HepG2 (cell line): ENCODE measurements at regions not wholly inside any gene's neighbourhood (a gene's known extent, or its start where the extent isn't known, plus 50 kb on each side); places are given as distances from the start of the nearest gene placed in this dataset.

Source experiments
- ATAC-seq: fragments of 200-7000 bp; cut with Tn5 transposase; 3 replicates; pipeline ENCODE4 v1.9.1; 2020; ENCODE audit warnings: mild to moderate bottlenecking, moderate library complexity
- BruUV-seq: library from RNA; stranded (reverse); fragments of 400-500 nt; replicated peaks from 2 replicates; lab custom pipeline; 2021; lab: Mats Ljungman, UMichigan
- CTCF ChIA-PET: fragments of 300-600 bp; formaldehyde crosslinking; extraction: SDS; loops from one replicate; lab custom pipeline; 2021; ENCODE audit warnings: low total read pairs, inconsistent platforms, low intra/inter-chr PET ratio; lab: Yijun Ruan, JAX
- POLR2A ChIA-PET: fragments of 350-600 bp; sonication (Branson Sonifier 250); formaldehyde crosslinking; loops from one replicate; lab custom pipeline; 2020; ENCODE audit warnings: antibody characterized with exemption, inconsistent platforms; lab: Yijun Ruan, JAX
- DNase-seq: peaks from one replicate; pipeline ENCODE4 v3.0.0-alpha.2; 2015; ENCODE audit warnings: low spot score
- FAIRE-seq: peaks from 3 replicates; lab custom pipeline; 2011; peaks lifted over from hg19 to GRCh38; lab: Jason Lieb, UNC
- H2AFZ ChIP-seq: one replicate; pipeline ENCODE4 v1.6.1; 2011; ENCODE audit warnings: low read length, inconsistent platforms
- H3K27ac ChIP-seq: fragments of 300-600 bp; 3 replicates; pipeline ENCODE4 v1.8.0; 2011; ENCODE audit warnings: mixed run types, mild to moderate bottlenecking, mixed read lengths, low read length, inconsistent platforms; ENCODE audit not compliant: insufficient read depth; ENCODE audit errors: extremely low read length
- H3K27me3 ChIP-seq, 2 experiments: fragments of 200-600 bp in 1 of 2; 2 replicates in 1 of 2; 3 replicates in 1 of 2; pipeline versions ENCODE4 v1.6.0 to v1.8.0; 2011; ENCODE audit warnings: low read length in 2 of 2, mild to moderate bottlenecking in 2 of 2, moderate library complexity in 2 of 2, inconsistent platforms in 1 of 2; ENCODE audit not compliant: insufficient read depth in 2 of 2, control insufficient read depth in 1 of 2
- H3K36me3 ChIP-seq, 2 experiments: fragments of 200-600 bp in 1 of 2; replicated peaks in 1 of 2; 2 replicates in 1 of 2; 3 replicates in 1 of 2; pipeline versions ENCODE4 v1.5.1 to v1.8.0; 2011; ENCODE audit warnings: low read length in 2 of 2, inconsistent platforms in 1 of 2; ENCODE audit not compliant: insufficient read depth in 2 of 2, control insufficient read depth in 1 of 2
- H3K4me1 ChIP-seq: 2 replicates; pipeline ENCODE4 v1.5.1; 2012; ENCODE audit warnings: low read length, inconsistent platforms; ENCODE audit not compliant: insufficient read depth
- H3K4me2 ChIP-seq: 2 replicates; pipeline ENCODE4 v1.6.0; 2011; ENCODE audit warnings: low read depth, low read length, inconsistent platforms
- H3K4me3 ChIP-seq, 3 experiments: fragments of 200-600 bp in 1 of 3; sonication (generic), shearing (Covaris generic) in 1 of 3; replicated peaks in 1 of 3; 2 replicates each; pipeline ENCODE4 v1.5.1; 2011 to 2016; ENCODE audit warnings: low read length in 3 of 3, inconsistent platforms in 2 of 3, low read depth in 2 of 3, mild to moderate bottlenecking in 2 of 3, control low read depth in 1 of 3, mixed read lengths in 1 of 3; ENCODE audit not compliant: insufficient read depth in 1 of 3
- H3K79me2 ChIP-seq: one replicate; pipeline ENCODE4 v1.6.1; 2011; ENCODE audit warnings: low read length, inconsistent platforms; ENCODE audit not compliant: insufficient read depth
- H3K9ac ChIP-seq: 2 replicates; pipeline ENCODE4 v1.6.0; 2011; ENCODE audit warnings: mild to moderate bottlenecking, low read depth, low read length, inconsistent platforms; ENCODE audit not compliant: insufficient read depth
- H3K9me3 ChIP-seq: 2 replicates; pipeline ENCODE4 v1.5.1; 2012; ENCODE audit warnings: mild to moderate bottlenecking, low read length
- H4K20me1 ChIP-seq: 2 replicates; pipeline ENCODE4 v1.6.0; 2011; ENCODE audit warnings: inconsistent platforms, mild to moderate bottlenecking, low read length, moderate library complexity; ENCODE audit not compliant: insufficient read depth
- NFAT5 ChIP-seq: sonication (generic); formaldehyde crosslinking; IDR thresholded peaks from 2 replicates; pipeline ENCODE4 v1.4.0; 2020; ENCODE audit warnings: missing genetic modification reagents
- NFIC ChIP-seq: IDR thresholded peaks from 2 replicates; pipeline ENCODE4 v1.6.1; 2012; ENCODE audit warnings: mild to moderate bottlenecking, low read length, inconsistent platforms
- RBM39 ChIP-seq: fragments of 200-400 bp; formaldehyde crosslinking; IDR thresholded peaks from one replicate; pipeline ENCODE4 v1.6.1; 2018; ENCODE audit warnings: antibody characterized with exemption, mild to moderate bottlenecking, low read depth, low read length; ENCODE audit not compliant: poor library complexity, severe bottlenecking
- UBTF ChIP-seq: sonication (generic); formaldehyde crosslinking; IDR thresholded peaks from 2 replicates; pipeline ENCODE4 v1.4.0; 2020; ENCODE audit warnings: mild to moderate bottlenecking, missing genetic modification reagents
- WGBS: methylation state at CpG from one replicate; pipeline ENCODE4 v1.1.6; 2017; ENCODE audit warnings: low lambda C conversion rate; 5-methylcytosine and 5-hydroxymethylcytosine counted together
- in situ Hi-C: cut with HindIII; loops from 2 replicates; pipeline ENCODE4 v1.10.0; 2017; ENCODE audit warnings: low pct_unique_long_range_greater_than_20kb; ENCODE audit not compliant: extremely low pct_ligation_motif_present
- intact Hi-C: fragments of 100-400 bp; cut with micrococcal nuclease; formaldehyde crosslinking; loops from one replicate; pipeline ENCODE4 v1.10.0; 2022; ENCODE audit not compliant: unreplicated experiment
- TF ChIP-seq, protein P1 (sequence below): sonication (generic); formaldehyde crosslinking; IDR thresholded peaks from 2 replicates; pipeline ENCODE4 v1.5.1; 2020; ENCODE audit warnings: mild to moderate bottlenecking, missing genetic modification reagents, borderline replicate concordance

DNA sequence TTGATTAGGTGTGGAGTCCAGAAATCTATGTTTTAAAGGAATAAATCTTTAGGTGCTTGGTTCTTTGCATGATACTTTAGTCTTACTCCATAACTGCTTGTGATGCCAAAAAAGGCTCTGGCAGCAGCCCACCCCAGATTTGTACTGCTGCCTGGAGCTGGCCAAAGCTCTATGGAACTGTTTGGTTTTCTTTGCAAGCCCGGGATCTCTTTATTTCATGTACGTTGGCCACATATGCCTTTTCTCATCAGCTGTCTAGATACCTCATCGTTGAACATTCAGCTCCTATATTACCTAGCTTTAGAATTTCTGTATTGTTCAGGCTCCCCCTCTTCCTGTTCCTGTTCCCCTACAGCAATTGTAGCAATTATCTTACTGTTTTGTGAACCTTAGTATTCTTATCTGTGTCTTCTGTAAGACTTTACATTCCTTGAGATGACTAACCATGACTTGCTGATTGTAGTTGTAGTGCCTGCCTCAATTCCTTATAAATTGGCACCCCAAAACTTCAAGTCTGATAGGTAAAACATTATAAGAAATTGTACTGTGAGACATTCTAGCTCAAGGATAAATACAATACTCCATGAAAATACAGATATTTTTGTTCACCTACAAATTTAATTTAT, 199.4 kb upstream of the GPRIN3 start (continued):
- TF ChIP-seq NFIC, result no peak

DNA sequence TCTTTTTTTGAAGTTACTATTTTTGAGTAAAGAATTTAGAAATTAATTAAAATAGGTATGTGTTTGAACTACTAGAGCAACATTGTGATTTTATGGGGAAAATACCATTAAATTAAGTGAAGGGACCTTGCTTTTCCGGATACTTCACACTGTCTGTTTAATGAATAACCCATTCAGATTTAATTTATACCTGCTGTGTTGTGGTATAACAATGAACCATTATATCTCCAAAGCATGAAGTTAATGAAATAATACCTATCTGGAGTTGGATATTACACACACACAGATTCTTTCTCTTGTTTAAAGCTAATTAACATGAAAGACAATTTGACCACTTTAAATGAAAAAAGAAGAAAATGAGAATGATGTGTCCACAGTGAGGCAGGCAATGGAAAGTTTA, 195.0 kb upstream of the GPRIN3 start:
- FAIRE-seq (no peak), ATAC-seq (no peak), DNase-seq (no peak)
- WGBS, result 0% methylated on average over 1 of the region's 1 CpG
- intact Hi-C loops, result no loop called here
- Histone ChIP-seq H4K20me1 (no peaks in the 10 kb centered on the region), H3K36me3 (no peaks in the 10 kb centered on the region), H3K4me3 (no peak overlapping the region), H3K9ac (no peak overlapping the region), H3K9me3 (no peaks in the 10 kb centered on the region), H3K79me2 (no peaks in the 10 kb centered on the region), H3K27ac (no peak overlapping the region), H2AFZ (no peak overlapping the region), H3K4me1 (no peaks in the 10 kb centered on the region), H3K4me2 (no peak overlapping the region), H3K27me3 (no peaks in the 10 kb centered on the region)
- no TSS peak for BruUV-seq
- ChIA-PET CTCF (no interaction called here), POLR2A (no interaction called here)
- in situ Hi-C loops, result no loop called here
- TF ChIP-seq NFAT5 (CRISPR knock-in tag) (no peak), UBTF (CRISPR knock-in tag) (no peak), RBM39 (no peak)
- TF ChIP-seq, protein P1, sequence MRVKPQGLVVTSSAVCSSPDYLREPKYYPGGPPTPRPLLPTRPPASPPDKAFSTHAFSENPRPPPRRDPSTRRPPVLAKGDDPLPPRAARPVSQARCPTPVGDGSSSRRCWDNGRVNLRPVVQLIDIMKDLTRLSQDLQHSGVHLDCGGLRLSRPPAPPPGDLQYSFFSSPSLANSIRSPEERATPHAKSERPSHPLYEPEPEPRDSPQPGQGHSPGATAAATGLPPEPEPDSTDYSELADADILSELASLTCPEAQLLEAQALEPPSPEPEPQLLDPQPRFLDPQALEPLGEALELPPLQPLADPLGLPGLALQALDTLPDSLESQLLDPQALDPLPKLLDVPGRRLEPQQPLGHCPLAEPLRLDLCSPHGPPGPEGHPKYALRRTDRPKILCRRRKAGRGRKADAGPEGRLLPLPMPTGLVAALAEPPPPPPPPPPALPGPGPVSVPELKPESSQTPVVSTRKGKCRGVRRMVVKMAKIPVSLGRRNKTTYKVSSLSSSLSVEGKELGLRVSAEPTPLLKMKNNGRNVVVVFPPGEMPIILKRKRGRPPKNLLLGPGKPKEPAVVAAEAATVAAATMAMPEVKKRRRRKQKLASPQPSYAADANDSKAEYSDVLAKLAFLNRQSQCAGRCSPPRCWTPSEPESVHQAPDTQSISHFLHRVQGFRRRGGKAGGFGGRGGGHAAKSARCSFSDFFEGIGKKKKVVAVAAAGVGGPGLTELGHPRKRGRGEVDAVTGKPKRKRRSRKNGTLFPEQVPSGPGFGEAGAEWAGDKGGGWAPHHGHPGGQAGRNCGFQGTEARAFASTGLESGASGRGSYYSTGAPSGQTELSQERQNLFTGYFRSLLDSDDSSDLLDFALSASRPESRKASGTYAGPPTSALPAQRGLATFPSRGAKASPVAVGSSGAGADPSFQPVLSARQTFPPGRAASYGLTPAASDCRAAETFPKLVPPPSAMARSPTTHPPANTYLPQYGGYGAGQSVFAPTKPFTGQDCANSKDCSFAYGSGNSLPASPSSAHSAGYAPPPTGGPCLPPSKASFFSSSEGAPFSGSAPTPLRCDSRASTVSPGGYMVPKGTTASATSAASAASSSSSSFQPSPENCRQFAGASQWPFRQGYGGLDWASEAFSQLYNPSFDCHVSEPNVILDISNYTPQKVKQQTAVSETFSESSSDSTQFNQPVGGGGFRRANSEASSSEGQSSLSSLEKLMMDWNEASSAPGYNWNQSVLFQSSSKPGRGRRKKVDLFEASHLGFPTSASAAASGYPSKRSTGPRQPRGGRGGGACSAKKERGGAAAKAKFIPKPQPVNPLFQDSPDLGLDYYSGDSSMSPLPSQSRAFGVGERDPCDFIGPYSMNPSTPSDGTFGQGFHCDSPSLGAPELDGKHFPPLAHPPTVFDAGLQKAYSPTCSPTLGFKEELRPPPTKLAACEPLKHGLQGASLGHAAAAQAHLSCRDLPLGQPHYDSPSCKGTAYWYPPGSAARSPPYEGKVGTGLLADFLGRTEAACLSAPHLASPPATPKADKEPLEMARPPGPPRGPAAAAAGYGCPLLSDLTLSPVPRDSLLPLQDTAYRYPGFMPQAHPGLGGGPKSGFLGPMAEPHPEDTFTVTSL (CRISPR knock-in tag), result no peak
